ENCODE measurements at regions not wholly inside any gene's neighbourhood (a gene's known extent, or its start where the extent isn't known, plus 50 kb on each side); places are given as distances from the start of the nearest gene placed in this dataset.

- TF ChIP-seq ZNF48 (tag by site-specific recombination; IDR thresholded peaks at IDR 0.05) (no peak), SCRT1 (tag by site-specific recombination; IDR thresholded peaks at IDR 0.05; ENCODE audit: borderline replicate concordance) (no peak), BCL6B (tag by site-specific recombination; IDR thresholded peaks at IDR 0.05) (no peak), RBAK (tag by site-specific recombination; IDR thresholded peaks at IDR 0.05) (no peak), ZNF626 (tag by site-specific recombination; IDR thresholded peaks at IDR 0.05) (no peak), ZNF184 (tag by site-specific recombination; IDR thresholded peaks at IDR 0.05) (no peak), KLF8 (tag by site-specific recombination; IDR thresholded peaks at IDR 0.05) (no peak), ZNF776 (tag by site-specific recombination; IDR thresholded peaks at IDR 0.05; ENCODE audit: borderline replicate concordance) (no peak), ZNF335 (tag by site-specific recombination; conservative IDR thresholded peaks at IDR 0.05) (no peak), ZNF654 (tag by site-specific recombination; IDR thresholded peaks at IDR 0.05; ENCODE audit: low read depth) (no peak), ZFP41 (tag by site-specific recombination; IDR thresholded peaks at IDR 0.05; ENCODE audit: borderline replicate concordance) (no peak), REST (tag by site-specific recombination; IDR thresholded peaks at IDR 0.05) (no peak), ZBTB21 (tag by site-specific recombination; IDR thresholded peaks at IDR 0.05) (no peak), BCL11A (tag by site-specific recombination; IDR thresholded peaks at IDR 0.05; ENCODE audit: low read depth) (no peak), ZBTB8A (tag by site-specific recombination; IDR thresholded peaks at IDR 0.05) (no peak)
- H3K9me3 ChIP-seq (ENCODE audit: control insufficient read depth, insufficient read depth, low read depth, low read length), result no peaks in the 10 kb centered on the region
- H3K4me3 ChIP-seq (ENCODE audit: low read depth, low read length), result no peak overlapping the region
- POLR2A ChIA-PET, result no interaction called here
- H3K36me3 ChIP-seq (ENCODE audit: control insufficient read depth in 2 of 2, insufficient read depth in 1 of 2, low read length in 2 of 2), result no peaks in the 10 kb centered on the region
- CTCF ChIA-PET, result no interaction called here
- no peak overlapping the region for H3K27ac ChIP-seq (ENCODE audit: extremely low read depth, low read depth, low read length)
- no peaks in the 10 kb centered on the region for H3K4me1 ChIP-seq (ENCODE audit: control insufficient read depth, insufficient read depth, low read length)
These were observed 1031.3 kb downstream of the FSCB start for GRCh38 chr14:43475757-43476156.

- H3K4me3 ChIP-seq (ENCODE audit: low read depth, low read length), result no peak overlapping the region
- no peaks in the 10 kb centered on the region for H3K36me3 ChIP-seq (ENCODE audit: control insufficient read depth in 2 of 2, insufficient read depth in 1 of 2, low read length in 2 of 2)
- CTCF ChIA-PET, result no interaction called here
- H3K4me1 ChIP-seq (ENCODE audit: control insufficient read depth, insufficient read depth, low read length), result no peaks in the 10 kb centered on the region
- H3K9me3 ChIP-seq (ENCODE audit: control insufficient read depth, insufficient read depth, low read depth, low read length), result no peaks in the 10 kb centered on the region
- POLR2A ChIA-PET, result no interaction called here
- no peak overlapping the region for H3K27ac ChIP-seq (ENCODE audit: extremely low read depth, low read depth, low read length)
- TF ChIP-seq ZNF26 (tag by site-specific recombination; IDR thresholded peaks at IDR 0.05), result no peak
- no peak for TF ChIP-seq PRDM2 (tag by site-specific recombination; IDR thresholded peaks at IDR 0.05; ENCODE audit: borderline replicate concordance)
- TF ChIP-seq INSM2 (tag by site-specific recombination; IDR thresholded peaks at IDR 0.05), result no peak
These were observed 1035.5 kb downstream of the FSCB start for GRCh38 chr14:43471595-43471994.

All from HEK293 (cell line).